ENCODE measurements at regions not wholly inside any gene's neighbourhood (a gene's known extent, or its start where the extent isn't known, plus 50 kb on each side); places are given as distances from the start of the nearest gene placed in this dataset.

DNA sequence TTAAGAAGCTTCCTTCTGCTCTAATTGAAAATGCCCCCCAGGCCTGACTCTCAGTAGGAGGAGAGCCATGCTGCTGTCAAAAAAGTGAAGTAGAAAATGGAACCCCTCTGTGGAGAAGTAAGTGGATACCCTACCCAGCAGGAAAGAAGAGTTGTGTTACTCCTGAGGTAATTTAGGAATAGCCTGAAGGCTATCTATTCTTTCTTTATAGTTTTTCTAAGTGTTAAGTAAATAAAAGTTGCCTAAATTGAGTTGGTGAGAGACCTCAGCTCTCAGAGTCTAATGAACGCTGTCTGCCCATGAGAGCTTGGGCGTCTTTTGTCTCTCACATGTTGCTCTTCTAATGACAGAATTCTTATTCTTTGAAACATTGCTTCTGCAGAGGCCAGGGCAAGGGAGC, 116.2 kb downstream of the NSUN3 start:
- ChIA-PET CTCF (interaction anchor here (1.1 kb wide), 1 partner anchor 21 kb away, joined by 3 read pairs; no protein-coding TSS in a partner anchor), POLR2A (no interaction called here)
- no peaks in the 10 kb centered on the region for H3K4me1 Mint-ChIP-seq (ENCODE audit: low read depth)
- H3K4me3 Mint-ChIP-seq: no peak overlapping the region
- no peaks in the 10 kb centered on the region for H3K36me3 Mint-ChIP-seq (ENCODE audit: low read depth)
- Histone ChIP-seq H3K27me3 (ENCODE audit: control insufficient read depth in 1 of 2, insufficient read depth in 2 of 2, low read length in 2 of 2) (peaks cover 0 to 2% of the 10 kb centered on the region in 2 experiments), H3K4me1 (ENCODE audit: insufficient read depth, low read length) (no peaks in the 10 kb centered on the region), H3K36me3 (ENCODE audit: insufficient read depth, low read length) (no peaks in the 10 kb centered on the region), H3K4me3 (ENCODE audit: low read length) (no peak overlapping the region), H3K9me3 (ENCODE audit: control insufficient read depth in 1 of 2, insufficient read depth in 1 of 2, low read length in 2 of 2) (no peaks in the 10 kb centered on the region), H3K27ac (ENCODE audit: low read depth in 1 of 2, low read length in 2 of 2) (no peak overlapping the region)
- TF ChIP-seq CTCF (IDR thresholded peaks at IDR 0.05): no peak
- ATAC-seq (ENCODE audit: poor library complexity): no peak
- no peak overlapping the region for H3K27ac Mint-ChIP-seq
- DNase-seq: no peak
- H3K9me3 Mint-ChIP-seq: no peaks in the 10 kb centered on the region
- intact Hi-C loops (cut with DNase I, micrococcal nuclease): no loop called here
- peaks cover 14% of the 10 kb centered on the region for H3K27me3 Mint-ChIP-seq

- Mint-ChIP-seq H3K4me1 (ENCODE audit: low read depth) (no peaks in the 10 kb centered on the region), H3K9me3 (no peaks in the 10 kb centered on the region), H3K27me3 (peaks cover 10% of the 10 kb centered on the region), H3K4me3 (no peak overlapping the region), H3K36me3 (ENCODE audit: low read depth) (no peaks in the 10 kb centered on the region), H3K27ac (no peak overlapping the region)
- Histone ChIP-seq H3K4me1 (ENCODE audit: insufficient read depth, low read length) (no peaks in the 10 kb centered on the region), H3K27ac (ENCODE audit: low read depth in 1 of 2, low read length in 2 of 2) (no peak overlapping the region), H3K36me3 (ENCODE audit: insufficient read depth, low read length) (no peaks in the 10 kb centered on the region), H3K9me3 (ENCODE audit: control insufficient read depth in 1 of 2, insufficient read depth in 1 of 2, low read length in 2 of 2) (no peaks in the 10 kb centered on the region), H3K27me3 (ENCODE audit: control insufficient read depth in 1 of 2, insufficient read depth in 2 of 2, low read length in 2 of 2) (peaks cover 0 to 2% of the 10 kb centered on the region in 2 experiments), H3K4me3 (ENCODE audit: low read length) (no peak overlapping the region)
- DNase-seq: no peak
- intact Hi-C loops (cut with DNase I, micrococcal nuclease): no loop called here
- CTCF ChIA-PET: no interaction called here
- ATAC-seq (ENCODE audit: poor library complexity): no peak
- POLR2A ChIA-PET: no interaction called here
- no peak for TF ChIP-seq CTCF (IDR thresholded peaks at IDR 0.05)
These were observed 120.7 kb downstream of the NSUN3 start for GRCh38 chr3:94183551-94183950.

DNA sequence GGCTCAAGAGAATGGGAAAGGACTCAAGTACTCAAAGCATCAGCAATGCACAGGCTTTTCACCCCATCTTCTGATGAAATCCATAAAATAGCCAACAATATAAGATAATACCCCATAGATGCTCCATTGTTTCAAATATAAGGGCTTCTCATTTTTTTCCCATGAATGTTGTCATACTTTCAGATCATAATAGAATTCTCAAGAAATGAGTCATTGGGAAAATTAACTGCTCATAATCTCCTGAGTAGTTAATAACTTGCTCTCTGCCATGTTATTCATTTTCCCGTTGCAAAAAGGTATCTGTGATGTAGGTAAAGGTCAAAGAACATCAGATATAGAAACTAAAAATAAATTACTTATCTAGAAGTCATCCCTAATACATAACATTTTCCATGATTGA, 121.9 kb downstream of the NSUN3 start:
- no peak for TF ChIP-seq CTCF (IDR thresholded peaks at IDR 0.05)
- intact Hi-C loops (cut with DNase I, micrococcal nuclease): no loop called here
- DNase-seq (no peak), ATAC-seq (ENCODE audit: poor library complexity) (no peak)
- Mint-ChIP-seq H3K4me1 (ENCODE audit: low read depth) (no peaks in the 10 kb centered on the region), H3K36me3 (ENCODE audit: low read depth) (no peaks in the 10 kb centered on the region), H3K4me3 (no peak overlapping the region), H3K27me3 (peaks cover 10% of the 10 kb centered on the region), H3K27ac (no peak overlapping the region), H3K9me3 (no peaks in the 10 kb centered on the region)
- Histone ChIP-seq H3K36me3 (ENCODE audit: insufficient read depth, low read length) (no peaks in the 10 kb centered on the region), H3K27me3 (ENCODE audit: control insufficient read depth in 1 of 2, insufficient read depth in 2 of 2, low read length in 2 of 2) (no peaks in the 10 kb centered on the region), H3K27ac (ENCODE audit: low read depth in 1 of 2, low read length in 2 of 2) (no peak overlapping the region), H3K9me3 (ENCODE audit: control insufficient read depth in 1 of 2, insufficient read depth in 1 of 2, low read length in 2 of 2) (no peaks in the 10 kb centered on the region), H3K4me1 (ENCODE audit: insufficient read depth, low read length) (no peaks in the 10 kb centered on the region), H3K4me3 (ENCODE audit: low read length) (no peak overlapping the region)
- CTCF ChIA-PET: no interaction called here
- POLR2A ChIA-PET: no interaction called here
